Fibroblast of mammary gland (primary cell): ENCODE measurements at regions not wholly inside any gene's neighbourhood (a gene's known extent, or its start where the extent isn't known, plus 50 kb on each side); places are given as distances from the start of the nearest gene placed in this dataset.
"Not testable (repeated sequence)": the region's sequence is repeated elsewhere in the genome, so short reads cannot be mapped to it uniquely, and the experiment has no call there.

ENCODE experiments used
- DNase-seq: peaks from one replicate; pipeline ENCODE4 v3.0.0-alpha.2; 2010; ENCODE audit warnings: low read depth
- H3K4me3 ChIP-seq: 2 replicates; pipeline ENCODE4 v1.5.1; 2011; ENCODE audit warnings: low read depth, mild to moderate bottlenecking, low read length, moderate library complexity; ENCODE audit not compliant: control insufficient read depth
- TF ChIP-seq, protein P1 (sequence below): conservative IDR thresholded peaks from 2 replicates; pipeline ENCODE4 v1.5.1; 2011; ENCODE audit warnings: low read depth, low read length, inconsistent platforms; ENCODE audit not compliant: control insufficient read depth, insufficient read depth

DNA sequence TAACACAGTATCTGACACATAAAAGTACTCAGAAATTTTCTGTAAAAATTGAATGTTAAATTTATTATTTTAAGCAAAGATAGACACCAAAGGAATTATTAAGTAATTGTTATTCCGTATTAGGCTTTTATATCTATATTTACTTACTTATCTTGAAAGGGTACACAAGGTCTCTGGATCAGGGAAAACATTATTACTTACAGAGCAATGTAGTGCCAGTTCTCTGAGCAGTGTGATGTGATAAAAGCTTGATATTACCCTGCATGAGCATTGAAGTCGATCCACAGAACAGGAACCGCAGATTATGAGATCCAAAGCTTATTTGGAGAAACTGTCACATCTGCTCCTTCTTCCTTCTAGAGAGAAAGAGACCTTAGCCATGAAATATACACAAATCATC is 637.9 kb upstream of the RGS18 start:
- TF ChIP-seq, protein P1, sequence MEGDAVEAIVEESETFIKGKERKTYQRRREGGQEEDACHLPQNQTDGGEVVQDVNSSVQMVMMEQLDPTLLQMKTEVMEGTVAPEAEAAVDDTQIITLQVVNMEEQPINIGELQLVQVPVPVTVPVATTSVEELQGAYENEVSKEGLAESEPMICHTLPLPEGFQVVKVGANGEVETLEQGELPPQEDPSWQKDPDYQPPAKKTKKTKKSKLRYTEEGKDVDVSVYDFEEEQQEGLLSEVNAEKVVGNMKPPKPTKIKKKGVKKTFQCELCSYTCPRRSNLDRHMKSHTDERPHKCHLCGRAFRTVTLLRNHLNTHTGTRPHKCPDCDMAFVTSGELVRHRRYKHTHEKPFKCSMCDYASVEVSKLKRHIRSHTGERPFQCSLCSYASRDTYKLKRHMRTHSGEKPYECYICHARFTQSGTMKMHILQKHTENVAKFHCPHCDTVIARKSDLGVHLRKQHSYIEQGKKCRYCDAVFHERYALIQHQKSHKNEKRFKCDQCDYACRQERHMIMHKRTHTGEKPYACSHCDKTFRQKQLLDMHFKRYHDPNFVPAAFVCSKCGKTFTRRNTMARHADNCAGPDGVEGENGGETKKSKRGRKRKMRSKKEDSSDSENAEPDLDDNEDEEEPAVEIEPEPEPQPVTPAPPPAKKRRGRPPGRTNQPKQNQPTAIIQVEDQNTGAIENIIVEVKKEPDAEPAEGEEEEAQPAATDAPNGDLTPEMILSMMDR, result no peak
- H3K4me3 ChIP-seq, result no peak overlapping the region
- DNase-seq, result no peak

DNA sequence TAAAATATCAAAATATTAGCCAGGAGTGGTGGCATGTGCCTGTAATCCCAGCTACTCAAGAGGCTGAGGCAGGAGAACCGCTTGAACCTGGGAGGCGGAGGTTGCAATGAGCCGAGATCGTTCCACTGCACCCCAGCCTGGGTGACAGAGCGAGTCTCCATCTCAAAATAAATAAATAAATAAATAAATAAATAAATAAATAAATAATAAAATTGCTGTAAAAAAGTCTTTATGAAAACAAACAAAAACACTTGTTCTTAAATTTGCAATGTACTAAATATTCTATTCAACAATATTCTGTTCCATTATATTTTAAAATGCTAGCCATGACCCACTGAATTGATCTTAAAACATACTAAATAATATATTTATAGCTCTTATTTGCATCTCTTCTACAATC is 632.3 kb upstream of the RGS18 start:
- not testable (repeated sequence) for H3K4me3 ChIP-seq, DNase-seq

DNA sequence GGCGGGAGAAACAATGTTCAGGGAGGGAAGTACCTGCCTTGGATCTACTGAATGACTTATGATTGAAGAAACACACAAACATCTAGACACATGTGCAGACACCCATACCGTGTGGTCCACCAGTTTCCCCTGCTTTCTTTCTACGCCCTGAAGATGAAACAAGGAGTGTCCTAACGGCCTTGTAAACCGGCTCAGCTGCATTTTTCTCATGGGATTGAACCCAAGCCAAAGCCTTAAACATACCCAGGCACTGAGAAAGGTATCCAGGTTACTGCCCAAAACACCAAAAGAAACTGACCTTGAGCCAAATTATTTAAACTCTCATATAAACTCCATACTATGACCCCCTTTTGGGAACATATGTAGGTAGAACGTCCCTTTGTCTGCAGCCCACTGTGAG is 630.0 kb upstream of the RGS18 start:
- TF ChIP-seq, protein P1, result no peak
- DNase-seq, result no peak
- H3K4me3 ChIP-seq, result no peak overlapping the region

DNA sequence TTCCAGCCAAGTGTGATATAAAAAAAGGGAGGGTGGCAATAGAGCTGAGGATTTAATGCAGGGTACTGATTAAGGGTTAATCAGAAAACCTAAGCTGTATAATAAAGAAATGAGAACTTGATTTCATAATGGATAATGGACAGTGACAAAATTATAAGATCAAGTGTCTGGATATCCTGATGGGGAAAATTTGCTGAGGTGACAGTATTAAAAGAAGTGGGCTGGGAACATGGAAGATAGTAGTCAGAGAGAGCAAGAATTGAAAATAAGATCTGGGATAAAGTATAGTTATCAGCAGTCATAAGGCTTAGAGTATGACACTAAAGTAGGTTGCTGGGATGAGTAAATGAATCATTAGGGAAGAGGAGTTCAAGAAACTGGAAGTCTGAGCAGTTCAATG is 627.3 kb upstream of the RGS18 start:
- TF ChIP-seq, protein P1, result no peak
- DNase-seq, result no peak
- no peak overlapping the region for H3K4me3 ChIP-seq

DNA sequence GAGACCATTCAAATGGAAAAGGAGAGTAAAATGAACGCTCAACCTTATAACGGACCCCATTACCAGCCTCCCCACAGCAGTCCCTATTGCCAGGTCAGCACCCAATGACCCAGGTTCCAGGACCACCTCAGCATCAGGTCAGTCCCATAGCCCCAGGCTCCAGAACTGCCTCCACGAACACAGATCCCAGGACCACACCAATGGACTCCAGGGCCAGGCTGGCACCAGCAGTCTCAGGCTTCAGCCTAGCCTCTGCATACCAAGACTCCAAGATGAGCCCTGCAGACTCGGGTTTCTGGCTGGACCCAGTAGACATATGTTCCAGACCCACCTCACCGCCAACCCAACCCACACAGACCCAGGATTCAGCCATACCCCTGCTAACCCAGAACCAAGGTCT is 625.0 kb upstream of the RGS18 start:
- TF ChIP-seq, protein P1, result no peak
- no peak for DNase-seq
- no peak overlapping the region for H3K4me3 ChIP-seq

DNA sequence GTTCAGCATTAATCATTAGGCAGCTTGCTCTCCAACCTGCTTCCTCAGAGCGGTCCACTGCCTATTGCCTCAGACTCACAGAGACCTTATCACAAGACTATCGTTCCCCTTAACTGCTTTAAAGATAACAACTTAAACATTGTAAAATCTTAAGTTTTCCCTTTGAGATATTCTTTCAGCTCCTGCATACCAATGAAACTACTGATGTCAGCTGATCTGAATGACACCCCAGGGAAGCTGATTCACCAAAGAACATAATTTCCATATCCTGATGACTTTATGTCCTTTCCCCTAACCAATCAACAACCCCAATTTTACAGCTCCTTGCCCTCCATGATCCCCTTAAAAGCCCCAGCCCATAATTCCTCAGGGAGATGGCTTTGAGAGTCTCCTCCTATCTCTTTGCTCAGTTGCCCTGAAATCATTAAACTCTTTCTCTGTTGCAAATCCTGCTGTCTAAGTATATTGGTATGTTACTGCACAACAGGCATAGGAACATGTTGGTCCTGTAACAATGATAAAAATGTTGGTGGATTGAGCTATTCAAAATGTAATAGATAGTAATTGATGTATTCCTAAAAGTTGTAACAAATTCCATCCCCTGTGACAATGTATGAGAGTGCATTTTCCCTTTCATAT is 621.4 kb upstream of the RGS18 start:
- no peak for DNase-seq
- TF ChIP-seq, protein P1, result no peak
- no peak overlapping the region for H3K4me3 ChIP-seq

DNA sequence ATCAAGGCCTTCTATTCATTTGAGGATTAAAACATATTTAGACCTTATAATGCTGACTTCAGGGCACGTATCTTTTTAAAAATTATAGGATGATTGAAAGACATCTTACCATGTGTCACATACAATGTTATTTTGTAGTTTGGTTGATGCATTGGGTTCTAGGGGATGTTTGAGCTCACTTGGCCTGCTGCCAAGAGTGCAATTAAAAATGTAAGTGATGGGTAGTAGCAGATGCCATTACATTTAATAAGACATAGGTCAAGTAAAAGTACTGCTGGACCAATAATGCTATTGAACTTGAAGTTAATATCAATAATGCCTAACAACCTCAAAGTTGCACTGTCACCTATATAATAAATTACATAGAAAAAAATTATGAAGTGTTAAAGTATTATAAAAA is 616.5 kb upstream of the RGS18 start:
- TF ChIP-seq, protein P1, result no peak

More for the DNA sequence above, 616.5 kb upstream of the RGS18 start:
- H3K4me3 ChIP-seq, result no peak overlapping the region
- no peak for DNase-seq
